NCI-H2029 treated with DMSO at 0.1 percent for 48 hours (cell line): ENCODE measurements at regions not wholly inside any gene's neighbourhood (a gene's known extent, or its start where the extent isn't known, plus 50 kb on each side); places are given as distances from the start of the nearest gene placed in this dataset.
"Not testable (repeated sequence)": the region's sequence is repeated elsewhere in the genome, so short reads cannot be mapped to it uniquely, and the experiment has no call there.

ENCODE experiments used
- DNase-seq: peaks from one replicate; lab custom pipeline; 2025; lab: John Stamatoyannopoulos, UW

- peak; percentile 2 for DNase-seq
Observed at GRCh38 chr2:22355816-22356433, 1029.1 kb upstream of the KLHL29 start.

GRCh38 chr2:22359071-22359672 is 1025.8 kb upstream of the KLHL29 start:
- no peak for DNase-seq

GRCh38 chr2:22360735-22361374 is 1024.1 kb upstream of the KLHL29 start:
- DNase-seq, result no peak

GRCh38 chr2:22361571-22361970 is 1023.4 kb upstream of the KLHL29 start:
- no peak for DNase-seq

GRCh38 chr2:22375096-22375495 is 1009.9 kb upstream of the KLHL29 start:
- DNase-seq, result no peak

GRCh38 chr2:22377268-22377667 is 1007.7 kb upstream of the KLHL29 start:
- no peak for DNase-seq

- no peak for DNase-seq
Observed at GRCh38 chr2:22382479-22383169, 1002.4 kb upstream of the KLHL29 start.

- no peak for DNase-seq
Observed at GRCh38 chr2:22397847-22398246, 987.1 kb upstream of the KLHL29 start.

GRCh38 chr2:22403748-22404147 is 981.2 kb upstream of the KLHL29 start:
- no peak for DNase-seq

GRCh38 chr2:22406625-22407024 is 978.4 kb upstream of the KLHL29 start:
- no peak for DNase-seq

GRCh38 chr2:22420076-22420475 is 964.9 kb upstream of the KLHL29 start:
- DNase-seq, result no peak

- no peak for DNase-seq
Observed at GRCh38 chr2:22442051-22442450, 942.9 kb upstream of the KLHL29 start.

GRCh38 chr2:22444281-22444680 is 940.7 kb upstream of the KLHL29 start:
- DNase-seq, result no peak

- no peak for DNase-seq
Observed at GRCh38 chr2:22449696-22450095, 935.3 kb upstream of the KLHL29 start.

- DNase-seq, result no peak
Observed at GRCh38 chr2:22450831-22451230, 934.1 kb upstream of the KLHL29 start.

GRCh38 chr2:22454826-22455485 is 930.0 kb upstream of the KLHL29 start:
- DNase-seq, result no peak

GRCh38 chr2:22458440-22458839 is 926.5 kb upstream of the KLHL29 start:
- DNase-seq, result no peak

- not testable (repeated sequence) for DNase-seq
Observed at GRCh38 chr2:22475103-22475502, 909.9 kb upstream of the KLHL29 start.

GRCh38 chr2:22478329-22478728 is 906.6 kb upstream of the KLHL29 start:
- no peak for DNase-seq

GRCh38 chr2:22481486-22482259 is 903.3 kb upstream of the KLHL29 start:
- DNase-seq, result no peak

GRCh38 chr2:22483036-22483435 is 901.9 kb upstream of the KLHL29 start:
- no peak for DNase-seq

- no peak for DNase-seq
Observed at GRCh38 chr2:22485486-22485885, 899.5 kb upstream of the KLHL29 start.
